GM19395 (cell line): ENCODE measurements at regions not wholly inside any gene's neighbourhood (a gene's known extent, or its start where the extent isn't known, plus 50 kb on each side); places are given as distances from the start of the nearest gene placed in this dataset.

Source experiments
- ATAC-seq: cut with Tn5 transposase; IDR thresholded peaks from one replicate; pipeline ENCODE4 v1.9.1; 2021; ENCODE audit warnings: mild to moderate bottlenecking, moderate library complexity; ENCODE audit not compliant: unreplicated experiment

DNA sequence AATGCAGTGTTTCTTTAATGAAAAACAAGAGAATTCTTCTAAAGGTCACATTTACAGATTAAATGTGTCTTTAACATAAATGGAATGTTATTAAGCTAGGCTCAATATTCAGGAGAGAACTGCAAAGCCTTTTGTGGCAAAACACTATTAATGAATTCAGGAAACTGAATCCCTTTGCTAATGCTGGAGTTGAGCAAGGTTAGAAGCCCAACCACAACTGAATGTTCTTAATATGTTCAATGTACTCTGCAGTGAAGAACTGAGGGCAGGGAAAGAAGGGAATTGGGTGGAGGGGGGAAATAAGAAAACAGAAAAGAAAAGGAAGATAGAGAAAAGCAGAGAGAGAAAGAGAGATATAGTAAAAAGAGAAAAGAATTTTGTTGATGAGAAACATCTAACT lies 276.7 kb upstream of the TMEM161B start:
- ATAC-seq: no peak

DNA sequence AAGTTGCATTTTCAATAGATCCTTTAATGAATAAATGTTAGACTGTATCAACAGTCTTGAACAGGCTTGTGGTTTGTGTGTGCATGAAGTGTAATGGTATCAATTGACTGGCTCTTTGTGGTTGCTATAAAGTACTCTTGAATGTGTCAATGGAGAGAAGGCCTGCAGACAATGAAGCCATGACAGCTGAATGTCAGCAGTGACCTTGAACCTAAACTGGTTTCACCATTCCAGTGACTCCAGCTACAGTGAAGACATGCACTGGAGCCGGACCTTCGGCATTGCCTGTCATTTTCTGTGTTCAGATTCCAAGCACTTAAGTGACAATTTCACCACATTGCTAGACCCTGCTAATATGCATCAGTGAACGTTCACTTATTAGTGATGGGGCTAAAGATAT lies 276.0 kb upstream of the TMEM161B start:
- ATAC-seq: no peak

DNA sequence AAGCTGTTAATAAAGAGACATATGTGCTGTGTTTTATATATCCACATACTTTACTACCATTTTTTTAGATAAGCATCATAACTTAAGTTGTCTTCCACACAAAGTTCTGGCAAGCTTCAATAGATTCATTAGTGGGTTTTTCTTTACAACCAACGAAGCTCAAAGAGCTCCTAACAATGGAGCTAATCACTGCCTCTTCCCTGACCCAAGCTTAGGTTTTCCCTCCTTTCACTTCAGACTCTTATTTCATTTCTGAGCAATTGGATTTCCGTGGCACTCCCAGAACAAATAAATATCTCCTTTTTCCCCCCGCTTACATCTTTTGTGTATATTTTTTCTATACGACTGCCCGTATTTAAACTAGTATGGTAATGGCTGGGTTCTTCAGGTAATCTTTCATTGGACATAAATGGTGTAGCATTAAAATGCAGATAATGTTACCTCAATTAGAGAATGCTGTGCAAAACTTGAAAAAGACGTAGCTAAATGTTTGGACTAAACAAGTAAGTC lies 275.5 kb upstream of the TMEM161B start:
- ATAC-seq: no peak

DNA sequence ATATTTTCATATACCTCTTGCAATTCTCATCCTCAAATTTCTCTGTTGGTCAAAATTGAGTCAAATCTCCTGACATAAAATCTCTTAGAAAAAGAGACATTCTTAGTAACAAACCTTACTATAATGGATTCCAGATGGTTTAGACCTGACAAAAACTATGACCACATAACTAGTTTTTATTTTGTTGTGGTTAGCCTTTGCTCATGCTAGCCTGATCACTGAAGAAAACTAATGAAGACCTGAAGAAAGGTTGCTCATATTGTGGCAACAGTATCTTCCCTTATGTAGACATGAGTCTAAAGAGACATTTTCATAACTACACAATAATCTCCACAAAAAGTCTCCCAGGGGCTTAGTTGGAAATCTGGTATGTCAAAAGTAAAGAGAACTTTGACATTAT lies 274.1 kb upstream of the TMEM161B start:
- ATAC-seq: no peak

DNA sequence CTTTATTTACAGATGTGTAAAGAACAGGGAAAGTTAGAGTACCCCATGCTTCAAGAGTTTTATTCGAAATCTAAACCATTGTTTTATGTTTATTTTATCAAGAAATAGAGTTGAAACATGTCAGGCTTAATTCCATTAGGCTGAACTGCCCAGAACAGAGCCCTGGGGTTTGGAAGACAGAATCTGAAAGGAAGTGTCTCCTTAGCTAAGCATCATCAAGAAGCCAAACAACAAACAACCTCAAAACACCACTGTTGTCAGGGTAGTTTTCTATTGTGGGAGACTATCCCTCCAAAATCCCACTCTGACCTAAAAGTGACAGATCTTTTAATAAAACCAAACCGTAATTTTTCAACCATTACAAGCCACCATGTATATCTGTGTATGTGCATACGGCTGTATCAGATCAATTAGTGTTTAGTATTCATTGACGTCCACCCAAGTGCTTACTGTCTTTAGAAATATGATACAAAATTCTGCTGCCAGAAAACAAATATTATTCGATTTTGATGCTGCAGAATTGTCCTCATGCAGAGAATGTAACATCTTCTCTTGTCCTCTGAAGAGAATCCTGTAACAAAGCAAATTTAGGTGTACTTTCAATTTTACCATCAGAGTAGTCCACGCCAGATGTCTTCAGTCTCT lies 271.9 kb upstream of the TMEM161B start:
- no peak for ATAC-seq

DNA sequence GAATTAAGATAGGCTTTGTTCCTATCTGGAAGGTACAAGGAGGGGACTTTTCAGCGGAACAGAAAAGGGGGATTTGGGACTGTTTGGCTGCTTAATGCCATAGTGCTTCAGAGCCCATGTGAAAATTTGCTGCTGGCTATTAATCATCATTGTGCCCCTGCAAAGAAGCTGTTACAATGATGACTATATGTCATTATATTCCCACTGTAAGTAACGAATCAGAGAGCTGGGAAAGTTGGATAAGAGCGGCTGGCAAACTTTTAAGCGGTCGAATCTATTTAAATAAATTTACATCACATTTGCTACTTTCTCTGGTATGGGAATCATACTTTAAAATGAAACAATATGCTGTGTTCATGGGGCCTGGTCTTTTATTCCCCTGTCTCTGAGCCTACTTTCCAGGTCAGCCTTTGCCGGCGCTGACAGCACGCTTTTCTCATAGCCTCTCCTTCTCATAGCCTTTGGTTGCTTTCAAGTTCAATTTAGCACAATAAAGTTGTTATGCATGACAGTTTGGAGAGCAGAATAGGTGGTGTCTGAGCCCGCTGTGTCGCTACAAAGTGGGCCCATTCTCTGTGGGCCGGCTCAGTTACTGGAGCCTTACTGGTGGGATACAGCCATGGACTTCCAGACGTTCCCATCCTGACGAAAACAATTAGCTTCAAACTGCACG lies 271.2 kb upstream of the TMEM161B start:
- ATAC-seq: no peak

DNA sequence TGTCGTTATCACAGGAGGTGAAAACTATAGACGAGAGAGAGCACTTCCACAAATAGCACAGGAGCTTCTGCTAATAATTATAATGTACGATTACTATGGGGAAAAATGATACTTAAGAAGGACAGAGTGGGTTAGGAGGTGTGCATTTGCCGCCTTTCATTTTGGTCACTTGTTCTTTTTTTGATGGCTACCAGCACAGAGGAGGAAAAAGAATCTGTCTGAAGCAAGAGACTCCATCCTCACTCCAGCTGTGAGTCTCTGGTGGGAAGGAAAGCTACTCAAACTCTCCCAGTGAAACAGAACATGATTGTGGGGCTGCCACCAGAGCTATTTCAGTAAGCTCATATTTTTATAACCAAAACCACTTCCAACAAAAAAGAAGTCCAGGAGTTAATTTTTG lies 270.4 kb upstream of the TMEM161B start:
- ATAC-seq: no peak

DNA sequence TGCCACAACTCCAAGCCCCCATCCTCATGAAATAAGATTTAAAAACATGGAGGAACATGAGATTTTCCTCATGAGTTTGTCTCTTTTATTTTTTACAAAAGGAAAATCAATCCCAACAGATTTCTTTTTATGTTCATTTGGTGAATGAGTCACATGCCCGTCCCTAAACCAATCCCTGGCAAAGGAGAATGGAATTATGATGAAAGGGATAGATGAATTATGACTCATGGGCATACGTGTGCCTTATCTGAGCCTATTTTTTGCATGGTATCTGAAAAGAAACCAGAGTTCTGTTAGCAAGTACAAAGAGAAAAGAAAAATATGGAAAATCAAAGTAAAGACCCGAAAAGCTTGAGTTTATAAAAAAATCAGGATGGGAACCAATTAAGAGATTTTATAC lies 267.5 kb upstream of the TMEM161B start:
- ATAC-seq: no peak

DNA sequence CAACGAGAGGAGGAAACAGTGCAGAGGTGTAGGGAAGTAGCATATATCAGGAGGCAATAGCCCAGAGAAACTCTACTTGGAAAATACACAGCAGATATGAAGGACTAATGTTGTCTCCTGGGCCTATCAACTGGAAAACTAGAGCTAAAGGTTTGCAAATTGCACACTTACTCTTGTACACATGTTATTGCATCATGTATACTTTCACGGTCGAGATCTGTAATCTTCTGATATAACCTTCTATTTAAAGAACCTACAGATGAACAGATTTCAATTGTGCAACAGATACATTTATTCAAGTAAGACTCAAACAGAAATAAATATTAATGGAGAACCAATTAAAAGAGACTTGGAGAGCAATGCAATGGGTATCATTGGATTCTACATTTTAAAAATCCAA lies 256.3 kb upstream of the TMEM161B start:
- no peak for ATAC-seq

DNA sequence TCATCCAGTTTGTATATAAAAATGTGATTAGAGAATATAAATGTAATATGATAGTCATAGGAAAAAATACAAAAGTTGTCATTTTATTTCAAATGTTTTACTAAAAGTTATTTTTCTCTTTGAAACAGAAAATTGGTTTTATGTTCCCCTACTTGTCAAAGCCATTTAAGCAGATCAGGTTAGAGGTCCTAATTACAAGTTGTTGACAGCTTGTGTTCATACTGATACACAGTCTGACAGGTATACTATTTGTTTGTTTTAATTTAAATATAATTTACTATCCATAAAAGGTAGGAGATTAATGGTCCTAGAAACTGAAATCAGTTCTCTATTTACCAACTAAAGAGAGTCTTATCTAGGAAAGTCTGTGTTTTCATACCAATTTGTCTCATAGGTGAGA lies 250.4 kb upstream of the TMEM161B start:
- no peak for ATAC-seq

DNA sequence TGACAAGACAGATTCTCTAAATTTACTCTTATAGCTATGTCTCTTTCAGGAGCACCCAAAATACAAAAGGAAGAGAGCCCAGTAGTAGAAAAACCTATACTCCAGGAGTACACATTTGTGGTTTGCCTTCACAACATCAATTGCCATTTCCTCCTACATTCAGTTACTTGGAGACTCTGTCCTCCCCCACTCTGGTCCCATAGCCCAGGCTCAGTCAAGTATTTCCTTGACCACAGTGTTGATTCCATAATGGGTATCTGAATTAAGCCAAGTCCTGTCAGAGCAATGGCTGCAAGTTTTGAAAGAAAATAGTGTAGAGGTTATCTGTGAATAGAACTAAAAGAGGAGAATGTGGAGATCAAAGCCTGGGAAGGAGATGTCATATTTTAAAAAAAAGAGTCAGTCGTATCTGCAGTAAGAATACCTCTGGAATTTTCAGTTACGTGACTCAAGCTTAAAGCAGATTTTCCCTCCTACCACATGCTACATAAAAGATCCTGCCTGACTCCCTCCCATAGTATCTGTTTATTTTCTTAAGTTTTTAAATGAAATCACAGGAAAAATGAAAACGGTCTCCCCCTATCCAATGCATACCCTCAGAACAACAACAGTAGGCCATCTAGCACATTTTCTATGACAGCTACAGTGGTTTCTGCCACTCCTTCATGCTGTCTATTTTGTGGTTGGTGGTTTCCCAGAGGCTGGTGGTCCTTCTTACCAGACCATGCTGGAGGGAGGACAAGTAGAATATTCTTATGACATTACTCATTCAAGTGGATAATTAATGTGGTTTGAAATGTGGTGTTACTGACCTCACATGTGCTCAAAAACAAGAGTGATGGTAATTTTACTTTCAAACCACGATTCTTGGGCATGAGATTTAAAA lies 249.7 kb upstream of the TMEM161B start:
- ATAC-seq: no peak

DNA sequence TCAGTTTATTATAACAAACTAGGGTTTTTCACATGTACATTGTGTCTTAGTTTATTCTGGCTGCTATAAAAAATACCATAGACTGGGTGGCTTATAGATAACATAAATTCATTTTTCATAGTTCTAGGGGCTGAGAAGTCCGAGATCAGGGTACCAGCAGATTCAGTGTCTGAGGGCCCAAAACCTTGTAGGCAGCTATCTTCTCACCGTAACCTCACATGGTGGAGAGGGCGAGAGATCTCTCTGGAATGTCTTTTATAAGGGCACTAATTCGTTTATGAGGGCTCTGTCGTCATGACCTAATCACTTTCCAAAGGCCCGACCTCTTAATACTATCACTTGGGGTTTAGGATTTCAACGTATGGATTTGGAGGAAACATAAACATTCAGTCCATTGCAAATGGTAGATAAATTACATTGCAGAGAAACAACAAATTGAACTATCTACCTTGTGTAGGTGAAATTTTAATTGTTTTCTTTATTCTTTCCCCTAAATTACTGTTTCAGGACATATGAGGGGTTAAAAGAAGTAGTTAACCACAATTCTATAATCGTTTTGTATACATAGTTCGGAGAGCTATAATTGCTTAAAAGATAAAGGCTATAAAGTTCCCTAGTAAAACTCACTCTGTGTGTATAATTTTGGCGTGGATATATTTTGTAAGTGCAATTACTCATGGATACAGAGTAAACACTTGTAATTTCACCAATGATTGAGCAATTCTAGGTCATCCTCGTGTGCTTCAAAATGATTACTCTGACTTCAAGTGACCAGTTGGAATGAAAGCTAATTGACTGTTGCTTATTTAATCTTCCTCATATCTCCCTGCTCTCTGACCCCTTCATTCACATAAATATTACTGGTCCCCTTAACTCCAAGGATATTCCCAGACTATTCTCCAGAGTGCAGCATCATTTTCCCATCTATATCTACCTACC lies 247.5 kb upstream of the TMEM161B start:
- no peak for ATAC-seq

DNA sequence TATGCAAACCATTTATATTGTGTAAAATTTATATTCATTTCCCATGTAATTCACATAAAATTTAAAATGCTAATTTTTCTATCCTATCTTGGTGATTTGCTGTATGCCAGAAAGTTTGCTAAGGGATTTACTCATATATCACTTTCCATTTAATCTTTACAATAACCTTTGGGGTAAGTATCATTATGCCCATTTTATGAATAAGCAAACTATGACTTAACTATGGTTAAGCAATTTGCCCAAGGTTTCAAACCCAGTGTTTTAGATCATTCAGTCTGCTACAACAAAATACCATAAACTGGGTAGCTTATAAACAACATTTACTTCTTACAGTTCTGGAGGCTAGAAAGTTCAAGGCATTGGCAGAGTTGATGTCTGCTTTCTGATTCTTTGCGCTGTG lies 246.4 kb upstream of the TMEM161B start:
- ATAC-seq: no peak

DNA sequence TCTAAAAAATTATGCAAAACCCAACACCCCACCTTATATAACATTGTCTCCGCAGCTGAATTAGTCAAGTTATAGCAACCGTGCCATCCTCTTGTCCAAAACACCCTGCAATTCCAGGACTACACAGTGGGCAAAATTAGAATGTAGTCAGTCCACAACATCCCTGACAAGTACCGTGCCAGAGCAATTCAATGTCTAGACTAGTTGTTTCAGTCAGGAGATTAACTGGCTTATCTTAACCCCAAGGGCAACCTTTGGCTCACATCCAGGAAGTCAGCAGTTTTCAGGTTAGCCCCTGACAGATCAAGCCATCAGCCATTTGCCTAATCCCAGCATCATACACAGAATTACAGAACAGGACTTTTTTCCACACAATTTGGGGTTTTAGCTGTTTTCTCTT lies 240.8 kb upstream of the TMEM161B start:
- no peak for ATAC-seq

DNA sequence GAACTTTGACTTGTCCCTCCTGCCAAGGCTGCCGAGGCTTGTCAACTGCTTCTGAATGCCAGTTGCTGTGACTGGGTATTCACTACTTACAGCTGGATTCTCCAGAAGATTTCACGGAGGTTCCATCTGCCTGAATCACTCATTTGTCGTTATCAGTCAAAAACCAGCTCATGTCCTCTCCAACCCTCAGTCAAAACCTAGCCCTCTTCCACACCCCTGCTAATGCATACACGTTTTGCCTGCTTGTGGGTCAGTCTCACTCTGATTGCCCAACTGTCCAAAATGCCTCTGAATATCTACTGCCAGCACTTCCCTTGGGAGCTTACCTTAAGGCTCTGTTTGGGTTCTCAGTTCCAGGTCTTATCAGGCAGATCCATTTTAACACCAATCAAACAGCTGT lies 238.6 kb upstream of the TMEM161B start:
- ATAC-seq: no peak

DNA sequence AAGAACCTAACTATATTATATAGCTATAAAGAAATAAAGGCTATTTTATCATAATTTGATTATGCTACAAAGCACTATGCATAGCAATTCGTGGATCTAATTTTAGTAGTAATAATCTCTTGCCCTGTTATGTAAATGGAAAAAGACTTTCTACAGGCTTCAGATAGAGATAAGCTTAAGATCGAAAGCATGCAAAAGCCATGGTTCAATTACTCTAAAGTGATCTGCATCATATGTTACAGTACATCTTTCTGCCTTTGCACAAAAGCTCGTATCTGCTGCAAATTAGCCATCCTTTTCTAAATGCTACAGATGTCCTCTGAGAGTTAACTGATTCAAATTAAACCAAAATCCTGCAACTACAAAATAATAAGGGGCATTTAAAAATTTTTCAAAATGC lies 234.8 kb upstream of the TMEM161B start:
- no peak for ATAC-seq

DNA sequence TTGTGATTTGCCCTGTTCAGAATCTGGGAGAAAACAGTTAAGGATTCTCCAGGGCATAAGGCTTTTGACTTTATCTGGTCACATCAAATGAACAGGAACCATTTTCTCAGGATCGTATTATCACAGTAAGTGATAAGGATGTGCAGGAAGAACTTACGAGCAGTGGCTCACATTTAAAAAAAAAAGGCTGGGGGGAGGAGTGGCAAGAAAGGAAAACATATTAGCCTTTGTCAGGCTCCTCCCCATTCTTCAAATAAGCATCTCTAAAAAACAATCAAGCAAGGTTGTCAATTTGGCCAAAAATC lies 234.3 kb upstream of the TMEM161B start:
- ATAC-seq: no peak

DNA sequence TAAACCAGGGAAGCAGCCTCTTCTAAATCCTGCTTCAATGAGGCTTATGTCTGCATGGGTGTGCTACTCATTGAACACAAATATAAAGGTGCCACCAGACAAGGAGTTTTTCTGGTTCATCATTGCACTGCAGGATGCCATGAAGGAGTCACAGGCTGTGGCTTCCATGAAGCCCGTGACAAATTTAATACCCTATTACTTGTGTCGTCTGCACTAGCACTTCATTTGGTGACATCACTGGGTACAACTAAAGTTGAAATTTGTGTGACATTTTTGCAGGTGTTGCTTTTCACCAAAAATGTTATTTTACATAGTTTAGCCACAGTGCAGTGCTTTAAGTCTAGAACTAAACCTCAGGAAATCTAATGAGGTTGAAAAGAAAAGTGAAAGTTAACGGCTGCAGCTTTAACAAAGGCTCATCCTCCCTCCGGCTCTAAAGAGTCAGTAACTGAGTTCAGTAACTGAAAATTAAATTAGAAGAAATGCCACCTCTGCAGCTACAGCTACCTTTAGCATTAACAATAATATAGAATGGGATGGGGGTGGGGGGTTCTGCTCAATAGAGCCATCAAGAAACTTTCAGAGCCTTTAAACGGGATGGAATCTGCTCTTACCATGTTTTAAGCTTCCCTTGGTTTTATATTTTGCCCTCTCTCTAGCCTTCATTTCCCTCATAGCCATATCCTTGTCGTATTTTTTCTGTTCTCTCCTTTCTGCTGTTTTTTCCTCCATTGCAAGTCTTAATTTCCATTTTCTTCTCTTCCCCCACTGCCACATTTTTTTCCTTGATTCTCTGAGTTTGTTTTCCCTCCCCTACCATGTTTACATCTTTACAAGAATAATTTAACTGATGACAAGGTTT lies 233.8 kb upstream of the TMEM161B start:
- ATAC-seq: peak; percentile 95

DNA sequence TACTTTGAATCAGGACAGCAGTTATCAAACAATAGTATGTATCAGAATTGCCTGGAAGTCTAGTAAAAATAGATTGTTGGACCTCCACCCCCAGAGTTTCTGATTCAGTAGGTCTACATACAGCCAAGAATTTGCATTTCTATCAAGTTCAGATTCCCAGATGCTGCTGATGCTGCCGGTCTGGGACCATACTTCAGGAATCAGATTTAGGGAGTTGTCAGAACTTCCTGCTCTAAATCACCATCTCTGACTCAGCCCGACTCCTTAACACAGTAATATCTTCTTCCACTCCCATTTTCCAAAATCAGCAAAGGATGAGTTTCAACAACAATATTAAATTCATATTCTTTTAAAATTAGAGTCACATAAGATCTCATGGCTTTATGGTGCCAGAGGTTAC lies 227.2 kb upstream of the TMEM161B start:
- ATAC-seq: no peak

DNA sequence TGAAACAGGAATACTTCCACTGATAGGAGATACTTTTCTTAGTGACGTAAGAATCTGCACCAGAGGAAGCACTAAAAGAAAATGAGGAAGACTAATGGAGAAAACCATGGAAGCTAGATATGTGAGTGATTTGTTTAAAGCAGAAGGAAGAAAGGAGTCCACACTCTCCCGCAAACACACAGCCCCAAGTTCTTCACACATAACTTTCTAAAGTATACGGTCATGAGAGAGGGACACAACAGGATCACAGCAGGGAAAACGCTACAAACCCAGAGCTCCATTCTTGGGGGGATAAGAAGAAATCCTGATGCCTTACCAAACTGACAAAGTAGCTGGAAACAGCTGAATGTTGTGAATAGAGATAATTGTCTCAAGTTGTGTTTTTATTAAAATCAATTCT lies 222.2 kb upstream of the TMEM161B start:
- no peak for ATAC-seq
